B cell (primary cell): ENCODE measurements at regions not wholly inside any gene's neighbourhood (a gene's known extent, or its start where the extent isn't known, plus 50 kb on each side); places are given as distances from the start of the nearest gene placed in this dataset.
"Not testable (repeated sequence)": the region's sequence is repeated elsewhere in the genome, so short reads cannot be mapped to it uniquely, and the experiment has no call there.

Source experiments
- ATAC-seq: fragments of 200-7000 bp; cut with Tn5 transposase; one replicate; pipeline ENCODE4 v1.10.0; 2021; ENCODE audit warnings: low read depth, mild to moderate bottlenecking, moderate number of reproducible peaks, moderate library complexity
- CTCF ChIA-PET: fragments of 350-600 bp; sonication (Branson Sonifier 250); formaldehyde crosslinking; loops from one replicate; lab custom pipeline; 2021; ENCODE audit warnings: antibody characterized with exemption, inconsistent platforms; lab: Charles Lee
- POLR2A ChIA-PET: fragments of 350-600 bp; sonication (Branson Sonifier 250); formaldehyde crosslinking; loops from one replicate; lab custom pipeline; 2021; ENCODE audit warnings: antibody characterized with exemption; lab: Charles Lee
- DNase-seq: peaks from one replicate; pipeline ENCODE4 v3.0.0; 2013
- H2AFZ ChIP-seq: 2 replicates; pipeline ENCODE4 v1.6.1; 2012; ENCODE audit warnings: mild to moderate bottlenecking, low read depth, low read length; ENCODE audit not compliant: insufficient read depth, poor library complexity, severe bottlenecking
- H3K27ac ChIP-seq, 2 donors: 1 replicate in 1 of 2; 2 replicates in 1 of 2; pipeline ENCODE4 v1.5.1; 2012 to 2013; ENCODE audit warnings: low read length in 2 of 2, mild to moderate bottlenecking in 2 of 2, moderate library complexity in 1 of 2
- H3K27me3 ChIP-seq, 4 experiments: fragments of 200-600 bp in 1 of 4; sonication (generic) in 1 of 4; replicated peaks in 1 of 4; 1 replicate in 2 of 4; 2 replicates in 2 of 4; pipeline versions ENCODE4 v1.6.1 to v1.7.0; 2013 to 2016; ENCODE audit warnings: low read length in 3 of 4, mild to moderate bottlenecking in 2 of 4, mixed read lengths in 1 of 4, moderate library complexity in 1 of 4; ENCODE audit not compliant: insufficient read depth in 4 of 4, control insufficient read depth in 3 of 4; ENCODE audit errors: control extremely low read depth in 1 of 4
- H3K36me3 ChIP-seq, 2 experiments: replicated peaks in 1 of 2; 1 replicate in 1 of 2; 2 replicates in 1 of 2; pipeline versions ENCODE4 v1.6.1 to v1.7.1; 2013; ENCODE audit warnings: low read length in 1 of 2; ENCODE audit not compliant: insufficient read depth in 2 of 2, control insufficient read depth in 1 of 2; ENCODE audit errors: control extremely low read depth in 1 of 2, extremely low read depth in 1 of 2
- H3K4me1 ChIP-seq, 2 donors: fragments of 200-600 bp in 1 of 2; sonication (generic) in 1 of 2; 1 replicate in 1 of 2; 2 replicates in 1 of 2; pipeline versions ENCODE4 v1.5.1 to v1.6.1; 2013 to 2017; ENCODE audit warnings: low read length in 2 of 2; ENCODE audit not compliant: control insufficient read depth in 2 of 2, insufficient read depth in 2 of 2
- H3K4me2 ChIP-seq: replicated peaks from 2 replicates; pipeline ENCODE3; 2012; ENCODE audit warnings: mild to moderate bottlenecking, low read depth, low read length; ENCODE audit not compliant: poor library complexity, severe bottlenecking
- H3K4me3 ChIP-seq, 5 experiments: fragments of 200-600 bp in 1 of 5; sonication (generic) in 1 of 5; 1 replicate in 3 of 5; 2 replicates in 2 of 5; pipeline versions ENCODE4 v1.5.1 to v1.7.0; 2011 to 2016; ENCODE audit warnings: low read length in 4 of 5, mild to moderate bottlenecking in 4 of 5, low read depth in 2 of 5, control low read depth in 1 of 5, moderate library complexity in 1 of 5; ENCODE audit not compliant: insufficient read depth in 1 of 5; ENCODE audit errors: control extremely low read depth in 1 of 5, extremely low read depth in 1 of 5
- H3K79me2 ChIP-seq: fragments of 200-600 bp; sonication (generic); one replicate; pipeline ENCODE4 v1.6.0; 2016; ENCODE audit warnings: low read length; ENCODE audit not compliant: control insufficient read depth, insufficient read depth
- H3K9ac ChIP-seq: fragments of 200-600 bp; sonication (generic); 2 replicates; pipeline ENCODE4 v1.6.1; 2017; ENCODE audit warnings: mild to moderate bottlenecking, low read length, moderate library complexity
- H3K9me3 ChIP-seq, 3 donors: one replicate each; pipeline versions ENCODE4 v1.6.1 to v1.7.1; 2013; ENCODE audit warnings: low read length in 2 of 3; ENCODE audit not compliant: control insufficient read depth in 2 of 3, insufficient read depth in 1 of 3; ENCODE audit errors: control extremely low read depth in 1 of 3
- H4K20me1 ChIP-seq: 2 replicates; pipeline ENCODE4 v1.6.0; 2012; ENCODE audit warnings: mild to moderate bottlenecking, low read length; ENCODE audit not compliant: insufficient read depth, control insufficient read depth, poor library complexity, severe bottlenecking
- H3K27ac Mint-ChIP-seq: one replicate; pipeline ENCODE4 v1.8.0; 2021; ENCODE audit warnings: mixed read lengths
- H3K27me3 Mint-ChIP-seq: one replicate; pipeline ENCODE4 v1.8.0; 2021; ENCODE audit warnings: mixed read lengths
- H3K4me1 Mint-ChIP-seq: one replicate; pipeline ENCODE4 v1.8.0; 2021; ENCODE audit warnings: mixed read lengths
- H3K4me3 Mint-ChIP-seq: one replicate; pipeline ENCODE4 v1.8.0; 2021; ENCODE audit warnings: mixed read lengths
- H3K9me3 Mint-ChIP-seq: one replicate; pipeline ENCODE4 v1.8.0; 2022; ENCODE audit warnings: mixed read lengths; ENCODE audit not compliant: insufficient read depth
- CTCF ChIP-seq: fragments of 200-600 bp; IDR thresholded peaks from one replicate; pipeline ENCODE4 v1.8.0; 2022; ENCODE audit warnings: antibody characterized with exemption, mild to moderate bottlenecking
- whole genome bisulfite sequencing: methylation state at CpG from one replicate; pipeline ENCODE4 v1.1.5; 2013; ENCODE audit warnings: missing lambda C conversion rate; ENCODE audit not compliant: insufficient coverage; 5-methylcytosine and 5-hydroxymethylcytosine counted together
- intact Hi-C: fragments of 100-400 bp; cut with micrococcal nuclease; formaldehyde crosslinking; loops from one replicate; pipeline ENCODE4 v1.10.0; 2022

- H4K20me1 ChIP-seq, H3K4me1 Mint-ChIP-seq, H3K9me3 Mint-ChIP-seq, H3K4me3 ChIP-seq, H3K4me2 ChIP-seq, intact Hi-C loops, H3K4me3 Mint-ChIP-seq, H2AFZ ChIP-seq, DNase-seq, H3K36me3 ChIP-seq, ATAC-seq, CTCF ChIA-PET, H3K27me3 ChIP-seq, H3K27ac ChIP-seq, H3K4me1 ChIP-seq, POLR2A ChIA-PET, H3K27ac Mint-ChIP-seq, H3K79me2 ChIP-seq, H3K9ac ChIP-seq, H3K27me3 Mint-ChIP-seq: not testable (repeated sequence)
- peaks cover 0 to 23% (median 1%) of the 10 kb centered on the region in 3 donors for H3K9me3 ChIP-seq
- WGBS = 98% methylated on average over 32 of the region's 39 CpGs
Measured at GRCh38 chr1:194858811-194859480, 1672.5 kb upstream of the B3GALT2 start.

DNA sequence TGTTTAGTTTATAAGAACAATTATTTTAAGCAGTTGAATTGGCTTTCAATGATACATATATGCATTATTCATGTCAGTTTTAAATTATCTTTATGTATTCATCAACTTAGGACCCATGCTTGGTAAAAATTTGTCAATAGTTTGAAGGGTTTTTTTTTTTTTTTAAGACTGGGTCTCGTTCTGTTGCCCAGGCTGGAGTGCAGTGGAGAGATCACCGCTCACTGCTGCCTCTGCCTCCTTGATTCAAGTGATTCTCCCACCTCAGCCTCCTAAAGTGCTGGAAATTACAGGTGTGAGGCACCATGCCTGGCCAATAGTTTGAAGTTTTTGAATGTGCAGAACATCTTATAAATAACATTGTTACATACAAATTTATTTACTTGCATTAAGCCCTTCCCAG lies 1671.0 kb upstream of the B3GALT2 start:
- DNase-seq = no peak
- POLR2A ChIA-PET = no interaction called here
- H3K27ac ChIP-seq = no peak overlapping the region
- no peaks in the 10 kb centered on the region for H3K36me3 ChIP-seq
- H2AFZ ChIP-seq = no peak overlapping the region
- H4K20me1 ChIP-seq = no peaks in the 10 kb centered on the region
- H3K4me3 ChIP-seq = no peak overlapping the region
- intact Hi-C loops = no loop called here
- Mint-ChIP-seq H3K27ac (no peak overlapping the region), H3K4me1 (no peaks in the 10 kb centered on the region), H3K9me3 (peaks cover 2% of the 10 kb centered on the region), H3K4me3 (no peak overlapping the region), H3K27me3 (no peaks in the 10 kb centered on the region)
- WGBS = 94% methylated on average over 2 of the region's 2 CpGs
- H3K9ac ChIP-seq = no peak overlapping the region
- no peaks in the 10 kb centered on the region for H3K4me1 ChIP-seq
- no peak for TF ChIP-seq CTCF
- no peaks in the 10 kb centered on the region for H3K27me3 ChIP-seq
- peaks cover 0 to 23% (median 1%) of the 10 kb centered on the region in 3 donors for H3K9me3 ChIP-seq
- H3K79me2 ChIP-seq = no peaks in the 10 kb centered on the region
- CTCF ChIA-PET = no interaction called here
- no peak for ATAC-seq
- no peak overlapping the region for H3K4me2 ChIP-seq
